Bronchial epithelial cell (primary cell): ENCODE measurements at regions not wholly inside any gene's neighbourhood (a gene's known extent, or its start where the extent isn't known, plus 50 kb on each side); places are given as distances from the start of the nearest gene placed in this dataset.

Source experiments
- DNase-seq: peaks from one replicate; pipeline ENCODE4 v3.0.0-alpha.2; 2010; ENCODE audit warnings: low read depth
- FAIRE-seq: peaks from 2 replicates; lab custom pipeline; 2011; peaks lifted over from hg19 to GRCh38; lab: Jason Lieb, UNC
- H3K27me3 ChIP-seq: 2 replicates; pipeline ENCODE4 v1.5.1; 2011; ENCODE audit warnings: low read length; ENCODE audit not compliant: control insufficient read depth, insufficient read depth
- H3K36me3 ChIP-seq: 2 replicates; pipeline ENCODE4 v1.5.1; 2011; ENCODE audit warnings: low read length; ENCODE audit not compliant: control insufficient read depth, insufficient read depth
- H3K4me3 ChIP-seq: 2 replicates; pipeline ENCODE4 v1.5.1; 2011; ENCODE audit warnings: mild to moderate bottlenecking, low read depth, low read length, control low read depth
- CTCF ChIP-seq: IDR thresholded peaks from 2 replicates; pipeline ENCODE4 v1.5.1; 2011; ENCODE audit warnings: mild to moderate bottlenecking, moderate library complexity, low read length, control low read depth, inconsistent platforms; ENCODE audit not compliant: insufficient read depth, severe bottlenecking

GRCh38 chr20:24782801-24783630 is 166.1 kb upstream of the CST7 start:
- no peak overlapping the region for H3K4me3 ChIP-seq
- FAIRE-seq = no peak
- no peaks in the 10 kb centered on the region for H3K36me3 ChIP-seq
- no peak for DNase-seq
- peaks cover 2% of the 10 kb centered on the region for H3K27me3 ChIP-seq
- TF ChIP-seq CTCF = no peak

DNA sequence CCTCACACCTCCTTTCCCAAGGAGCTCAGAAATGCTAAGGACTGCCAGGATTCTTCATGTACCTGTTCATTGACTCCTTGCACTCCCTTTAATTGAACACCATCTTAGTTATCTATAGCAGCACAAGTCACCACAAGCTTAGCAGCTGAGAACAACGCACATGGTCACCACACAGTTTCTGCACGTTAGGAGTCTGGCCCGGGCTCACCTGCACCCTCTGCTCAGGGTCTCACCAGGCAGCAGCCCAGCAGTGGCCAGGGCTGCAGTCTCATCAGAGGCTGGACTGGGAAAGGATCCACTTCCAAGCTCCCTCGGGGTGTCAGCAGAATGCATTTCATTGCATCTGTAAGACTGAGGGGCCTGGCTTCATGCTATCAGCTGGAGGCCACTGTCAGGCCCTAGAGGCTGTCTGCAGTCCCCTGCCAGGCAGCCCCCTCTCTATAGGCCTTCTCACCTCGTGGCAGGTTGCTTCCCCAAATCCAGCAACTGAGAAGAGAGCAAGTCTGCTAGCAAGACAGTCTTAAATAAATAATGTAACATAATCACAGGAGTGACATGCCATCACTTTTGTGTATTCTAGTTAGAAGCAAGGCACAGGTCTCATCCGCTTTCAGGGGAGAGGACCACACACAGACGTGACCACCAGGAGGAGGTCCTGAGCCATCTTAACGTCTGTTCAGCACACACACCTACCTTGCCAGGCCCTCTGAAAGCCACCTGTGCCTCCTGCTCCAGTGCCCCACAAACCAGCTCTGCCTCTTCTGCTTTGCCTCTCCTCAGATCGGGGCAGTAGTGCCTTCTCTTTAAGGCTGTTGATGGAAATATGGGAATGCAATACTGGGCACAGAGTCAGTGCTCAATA is 165.2 kb upstream of the CST7 start:
- Histone ChIP-seq H3K4me3 (no peak overlapping the region), H3K27me3 (peaks cover 2% of the 10 kb centered on the region), H3K36me3 (no peaks in the 10 kb centered on the region)
- no peak for DNase-seq
- FAIRE-seq = peak; percentile 36
- TF ChIP-seq CTCF = peak; percentile 29

GRCh38 chr20:24784607-24785006 is 164.5 kb upstream of the CST7 start:
- Histone ChIP-seq H3K4me3 (no peak overlapping the region), H3K36me3 (no peaks in the 10 kb centered on the region), H3K27me3 (peaks cover 2% of the 10 kb centered on the region)
- no peak for TF ChIP-seq CTCF
- no peak for FAIRE-seq
- DNase-seq = no peak

GRCh38 chr20:24785141-24786110 is 163.6 kb upstream of the CST7 start:
- Histone ChIP-seq H3K36me3 (no peaks in the 10 kb centered on the region), H3K4me3 (no peak overlapping the region), H3K27me3 (peaks cover 2% of the 10 kb centered on the region)
- no peak for TF ChIP-seq CTCF
- FAIRE-seq (peak; percentile 52), DNase-seq (peak; percentile 45)

- no peaks in the 10 kb centered on the region for H3K36me3 ChIP-seq
- peaks cover 2% of the 10 kb centered on the region for H3K27me3 ChIP-seq
- no peak for DNase-seq
- H3K4me3 ChIP-seq = no peak overlapping the region
- TF ChIP-seq CTCF = no peak
- FAIRE-seq = no peak
Measured at GRCh38 chr20:24786111-24786495, 163.0 kb upstream of the CST7 start.
